Right kidney (tissue), 1 donor: ENCODE measurements at regions not wholly inside any gene's neighbourhood (a gene's known extent, or its start where the extent isn't known, plus 50 kb on each side); places are given as distances from the start of the nearest gene placed in this dataset.
"Not testable (repeated sequence)": the region's sequence is repeated elsewhere in the genome, so short reads cannot be mapped to it uniquely, and the experiment has no call there.

ENCODE experiments used
- DNase-seq: peaks from one replicate; pipeline ENCODE4 v3.0.0-alpha.2; 2016

DNA sequence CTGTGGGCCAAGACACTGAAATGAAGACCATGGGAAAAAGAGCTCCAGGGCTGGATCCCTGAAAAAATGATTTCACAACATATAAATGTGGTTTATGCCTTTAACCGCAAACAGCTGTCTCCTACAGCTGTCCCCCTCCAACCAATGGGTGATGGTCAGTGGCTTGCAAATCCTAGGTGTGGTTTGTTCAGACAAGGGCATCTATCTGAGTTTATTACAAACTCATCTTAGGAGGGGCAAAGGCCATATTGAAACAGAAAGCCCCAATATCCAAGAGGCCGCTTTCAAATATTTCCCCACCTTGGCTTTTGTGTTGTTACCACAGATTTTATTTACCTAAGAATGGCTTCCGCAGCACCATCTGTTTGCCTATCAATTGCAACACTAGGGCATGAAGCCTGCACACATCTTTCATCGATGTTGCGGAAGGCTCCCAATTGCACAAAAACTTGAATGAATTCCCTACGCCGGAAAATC, 503.6 kb upstream of the AMELY start:
- no peak for DNase-seq

DNA sequence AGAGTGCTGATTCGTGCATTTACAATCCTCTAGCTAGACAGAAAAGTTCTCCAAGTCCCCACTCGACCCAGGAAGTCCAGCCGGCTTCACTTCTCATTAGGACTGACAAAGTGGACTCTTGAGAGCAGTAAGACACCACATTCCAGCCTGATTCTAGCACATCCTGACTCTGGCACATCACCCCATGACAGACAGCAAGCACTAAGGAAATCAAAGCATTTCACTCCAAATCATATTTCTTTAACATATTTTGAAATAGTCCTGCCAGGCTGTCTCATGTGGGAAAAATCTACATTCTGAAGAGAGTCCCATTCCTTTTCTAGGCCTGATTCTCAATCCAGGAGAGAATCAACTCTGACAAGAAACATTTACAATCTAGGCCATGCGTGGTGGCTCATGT, 478.5 kb upstream of the AMELY start:
- DNase-seq, result no peak

DNA sequence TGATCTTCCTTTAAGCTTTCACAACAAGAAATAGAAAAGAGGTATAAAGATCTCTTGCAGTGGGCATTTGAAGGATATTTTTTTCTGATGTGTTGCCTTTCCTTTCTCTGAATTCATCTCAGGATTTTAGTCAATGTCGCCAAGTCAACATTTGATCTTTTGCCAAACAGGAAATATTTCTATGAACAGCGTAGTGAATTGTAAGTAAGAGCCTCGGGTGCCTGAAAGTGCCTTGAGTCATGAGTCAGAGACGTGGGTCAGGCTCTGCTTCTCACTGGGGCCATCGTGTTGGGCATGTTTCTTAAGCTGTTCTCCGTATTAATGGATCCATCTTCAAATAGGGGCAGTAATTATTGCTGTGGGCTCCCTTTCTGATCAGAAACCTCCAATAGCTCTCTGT, 471.4 kb upstream of the AMELY start:
- DNase-seq, result no peak

DNA sequence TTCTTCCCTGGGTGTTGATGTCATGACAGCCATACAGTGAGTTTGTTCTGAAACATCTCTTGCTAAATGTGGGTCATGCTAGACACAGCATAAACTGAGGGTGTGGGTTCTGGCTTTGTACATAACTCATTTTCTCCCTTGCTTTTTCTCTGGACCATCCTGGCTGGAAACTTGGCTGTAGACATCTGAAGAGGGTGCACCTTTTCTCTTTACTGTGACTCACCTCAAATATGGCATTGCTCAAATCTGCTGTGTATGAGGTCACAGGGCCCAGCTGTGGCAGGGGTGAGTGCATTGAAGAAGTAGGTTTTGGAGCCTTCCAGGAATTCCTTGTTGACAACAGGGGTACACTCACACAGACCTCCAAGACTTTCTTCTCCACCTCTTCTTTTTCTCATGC, 465.5 kb upstream of the AMELY start:
- DNase-seq, result no peak

DNA sequence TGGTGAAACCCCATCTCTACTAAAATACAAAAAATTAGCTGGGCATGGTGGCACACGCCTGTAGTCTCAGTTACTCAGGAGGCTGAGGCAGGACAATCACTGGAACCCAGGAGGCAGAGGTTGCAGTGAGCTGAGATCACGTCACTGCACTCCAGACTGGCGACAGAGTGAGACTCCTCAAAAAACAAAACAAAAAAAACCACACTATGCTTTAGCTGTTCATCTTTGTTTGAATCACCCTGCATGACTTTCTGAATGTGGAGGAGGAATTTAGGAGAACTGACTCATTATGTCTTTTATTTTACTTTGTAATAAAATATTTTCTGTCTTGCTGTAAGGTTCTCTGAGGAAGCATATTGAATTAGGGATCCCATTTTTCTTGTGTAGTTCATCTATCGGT, 462.9 kb upstream of the AMELY start:
- DNase-seq, result not testable (repeated sequence)

DNA sequence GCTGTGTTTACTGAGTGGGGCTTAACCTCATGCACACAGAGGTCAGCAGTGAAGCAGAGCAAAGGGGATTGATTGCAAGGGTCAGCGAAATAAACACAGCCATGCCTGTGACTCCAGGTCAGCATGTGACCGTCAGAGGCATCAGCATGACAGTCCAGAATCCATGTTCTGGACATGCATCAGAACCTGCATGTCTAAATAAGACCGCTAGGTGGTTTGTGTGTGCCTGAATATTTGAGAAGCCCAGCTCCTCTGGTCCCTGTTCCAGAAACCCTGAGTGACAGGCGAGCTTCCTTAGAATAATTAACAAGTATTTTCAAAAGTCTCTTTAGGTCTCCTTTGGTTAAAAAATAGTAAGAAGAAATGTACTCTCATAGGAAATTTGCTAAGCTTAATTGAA, 460.4 kb upstream of the AMELY start:
- not testable (repeated sequence) for DNase-seq

DNA sequence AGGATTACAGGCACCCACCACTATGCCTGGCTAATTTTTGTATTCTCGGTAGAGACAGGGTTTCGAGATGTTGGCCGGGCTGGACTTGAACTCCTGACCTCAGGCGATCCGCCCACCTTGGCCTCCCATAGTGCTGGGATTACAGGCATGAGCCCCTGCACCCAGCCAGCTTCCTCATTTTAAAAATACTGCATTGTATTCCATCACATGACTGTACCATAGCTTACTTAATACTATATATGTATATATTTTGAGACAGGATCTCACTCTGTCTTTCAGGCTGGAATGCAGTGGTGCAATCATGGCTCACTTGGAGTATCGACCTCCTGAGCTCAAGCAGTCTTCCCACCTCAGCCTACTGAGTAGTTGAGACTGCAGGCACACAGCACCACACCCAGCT, 459.5 kb upstream of the AMELY start:
- DNase-seq, result not testable (repeated sequence)

DNA sequence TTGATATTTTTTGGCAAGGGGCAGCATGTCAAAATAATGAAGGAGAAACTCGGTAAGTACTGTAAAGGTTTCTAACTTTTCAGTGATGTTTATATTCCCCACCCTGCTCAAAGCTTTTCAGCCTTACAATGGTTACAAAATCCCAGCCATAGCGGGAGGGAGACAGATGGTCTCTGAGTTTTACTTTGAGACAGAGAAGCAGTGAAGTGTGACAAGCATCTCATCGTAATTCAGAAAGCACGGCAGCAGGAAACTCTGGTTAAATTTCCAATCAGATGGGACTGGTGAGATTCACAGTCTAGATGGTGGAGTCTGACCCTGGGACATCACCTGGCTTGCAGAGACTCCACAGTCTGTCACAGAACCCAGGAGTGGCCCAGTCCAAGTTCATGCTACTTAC, 448.0 kb upstream of the AMELY start:
- no peak for DNase-seq

DNA sequence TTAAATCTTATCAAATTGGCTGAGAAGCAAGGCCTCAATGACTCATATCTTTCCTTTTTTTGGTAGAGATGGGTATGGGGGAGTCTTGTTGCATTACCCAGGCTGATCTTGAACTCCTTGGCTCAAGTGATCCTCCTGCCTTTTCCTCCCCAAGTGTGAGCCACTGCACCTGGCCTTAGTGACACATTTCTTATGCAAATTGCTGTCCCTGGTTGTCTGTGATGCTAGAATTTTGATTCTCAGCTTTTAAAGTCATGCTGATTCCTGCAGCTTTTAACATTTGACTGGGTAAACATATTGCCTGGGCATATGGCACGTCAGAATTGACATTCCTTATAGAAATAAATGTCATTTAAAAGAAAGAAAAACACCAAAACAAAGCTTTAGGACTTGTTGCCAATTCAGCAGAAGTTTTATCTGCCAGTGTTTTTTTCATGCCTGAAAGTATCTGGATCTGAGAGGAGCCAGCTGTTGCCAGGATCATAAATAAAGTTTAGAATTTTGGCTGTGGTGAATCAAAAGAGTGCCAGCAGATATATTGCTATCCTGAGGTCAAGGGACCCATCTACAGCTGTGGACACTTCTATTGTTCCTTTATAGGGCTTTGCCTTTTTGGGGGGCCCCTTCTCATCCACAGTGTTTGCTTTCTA, 446.7 kb upstream of the AMELY start:
- DNase-seq, result no peak

DNA sequence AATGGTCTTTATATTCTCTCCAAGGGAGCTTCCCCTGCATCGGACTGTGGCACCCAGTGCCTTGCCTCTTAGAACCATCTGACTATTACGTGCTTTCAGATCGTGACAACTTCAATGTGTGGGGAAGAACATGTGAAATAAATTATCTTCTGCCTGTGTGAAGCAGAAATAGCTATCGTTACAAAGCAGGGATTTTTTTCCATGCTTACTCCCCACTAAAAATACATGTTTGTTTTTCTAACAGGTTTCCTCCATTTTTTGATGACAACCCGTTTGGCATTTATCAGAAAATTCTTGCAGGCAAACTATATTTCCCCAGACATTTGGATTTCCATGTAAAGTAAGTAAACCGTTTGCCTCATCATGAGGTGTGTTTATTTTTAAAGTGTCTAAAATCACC, 444.3 kb upstream of the AMELY start:
- DNase-seq, result not testable (repeated sequence)

DNA sequence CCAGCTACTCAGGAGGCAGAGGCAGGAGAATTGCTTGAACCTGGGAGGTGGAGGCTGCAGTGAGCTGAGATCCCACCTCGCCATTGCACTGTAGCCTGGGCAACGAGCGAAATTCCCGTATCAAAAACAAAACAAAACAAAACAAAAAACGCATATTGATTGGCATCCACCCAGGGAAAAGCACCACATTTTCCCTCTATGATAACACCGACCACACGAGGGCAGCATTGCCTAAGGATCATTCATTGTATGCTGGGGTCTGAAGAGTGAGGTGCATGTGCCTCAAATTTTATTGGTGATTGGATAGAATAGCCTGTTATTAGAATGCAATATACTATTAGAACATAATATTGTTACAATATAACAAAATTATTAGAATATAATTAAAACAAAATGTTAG, 433.1 kb upstream of the AMELY start:
- DNase-seq, result peak; percentile 13

DNA sequence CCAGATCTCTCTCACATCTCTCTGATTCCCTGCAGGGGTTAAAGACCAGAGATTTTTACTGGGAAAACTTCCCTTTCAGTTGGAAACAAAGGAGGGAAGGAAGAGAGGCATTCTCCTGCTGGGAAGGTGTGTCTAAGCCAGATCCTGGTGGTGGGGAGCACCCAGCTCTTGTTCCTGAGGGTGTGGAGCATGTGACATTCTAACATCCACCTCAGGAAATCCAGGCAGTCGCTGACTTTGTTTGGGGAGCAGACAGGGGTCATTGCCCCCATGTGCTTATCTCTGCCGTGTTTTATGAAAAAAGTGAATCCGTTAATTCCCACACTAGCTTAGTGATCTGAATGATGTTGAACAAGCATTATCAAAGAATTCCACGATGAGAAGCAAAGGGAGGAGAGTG, 431.7 kb upstream of the AMELY start:
- no peak for DNase-seq

DNA sequence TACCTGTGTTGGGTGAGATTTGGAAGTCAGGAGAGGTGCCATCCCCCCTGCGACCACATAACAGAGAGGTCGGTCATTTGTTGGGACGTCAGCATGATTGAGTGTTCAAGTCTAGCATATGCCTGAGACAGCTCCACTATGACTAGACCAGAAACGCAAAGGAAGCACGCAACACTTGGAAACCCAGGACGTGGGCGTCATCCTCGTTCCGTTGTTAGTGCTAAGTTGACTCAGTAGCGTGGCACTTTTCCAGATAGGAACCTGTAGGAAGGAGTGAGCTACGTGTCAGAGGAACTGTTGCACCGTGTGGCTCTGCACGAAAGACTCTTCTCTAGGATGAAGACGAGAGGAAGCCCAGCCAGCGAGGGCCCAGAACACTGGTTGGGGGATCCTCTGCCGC, 431.2 kb upstream of the AMELY start:
- not testable (repeated sequence) for DNase-seq

DNA sequence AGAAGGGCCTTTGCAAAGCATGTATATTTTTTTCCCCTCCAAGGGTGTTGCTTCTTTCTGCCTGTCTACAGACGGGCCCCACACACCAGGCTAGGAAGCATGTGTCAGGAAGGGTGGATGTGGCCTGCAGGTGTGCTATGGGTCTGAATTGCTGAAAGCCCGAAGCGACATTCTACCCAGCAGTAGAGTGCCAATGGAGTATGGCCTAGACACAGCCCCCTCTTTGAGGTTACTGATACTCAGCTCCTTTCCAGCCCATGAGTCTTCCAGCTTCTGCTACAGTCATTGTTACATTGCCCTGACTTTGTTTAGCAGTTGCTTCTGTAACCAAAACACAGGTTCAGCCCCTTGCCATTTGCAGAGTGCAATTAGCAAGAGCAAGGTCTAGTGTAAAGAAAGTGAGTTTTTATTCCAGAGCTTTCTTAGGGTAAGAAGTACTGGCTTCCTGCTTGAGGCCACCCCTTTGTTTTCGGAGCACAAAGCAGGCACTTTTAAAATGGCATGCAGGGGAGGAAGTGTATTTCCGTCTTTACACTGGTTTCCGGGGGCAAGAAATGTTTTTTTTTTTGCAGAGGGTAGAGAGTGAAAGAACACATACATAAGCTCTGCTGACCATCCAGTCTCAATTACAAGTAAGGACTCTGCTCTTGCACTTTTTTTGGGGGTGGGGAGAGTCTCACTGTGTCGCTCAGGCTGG, 428.0 kb upstream of the AMELY start:
- no peak for DNase-seq

DNA sequence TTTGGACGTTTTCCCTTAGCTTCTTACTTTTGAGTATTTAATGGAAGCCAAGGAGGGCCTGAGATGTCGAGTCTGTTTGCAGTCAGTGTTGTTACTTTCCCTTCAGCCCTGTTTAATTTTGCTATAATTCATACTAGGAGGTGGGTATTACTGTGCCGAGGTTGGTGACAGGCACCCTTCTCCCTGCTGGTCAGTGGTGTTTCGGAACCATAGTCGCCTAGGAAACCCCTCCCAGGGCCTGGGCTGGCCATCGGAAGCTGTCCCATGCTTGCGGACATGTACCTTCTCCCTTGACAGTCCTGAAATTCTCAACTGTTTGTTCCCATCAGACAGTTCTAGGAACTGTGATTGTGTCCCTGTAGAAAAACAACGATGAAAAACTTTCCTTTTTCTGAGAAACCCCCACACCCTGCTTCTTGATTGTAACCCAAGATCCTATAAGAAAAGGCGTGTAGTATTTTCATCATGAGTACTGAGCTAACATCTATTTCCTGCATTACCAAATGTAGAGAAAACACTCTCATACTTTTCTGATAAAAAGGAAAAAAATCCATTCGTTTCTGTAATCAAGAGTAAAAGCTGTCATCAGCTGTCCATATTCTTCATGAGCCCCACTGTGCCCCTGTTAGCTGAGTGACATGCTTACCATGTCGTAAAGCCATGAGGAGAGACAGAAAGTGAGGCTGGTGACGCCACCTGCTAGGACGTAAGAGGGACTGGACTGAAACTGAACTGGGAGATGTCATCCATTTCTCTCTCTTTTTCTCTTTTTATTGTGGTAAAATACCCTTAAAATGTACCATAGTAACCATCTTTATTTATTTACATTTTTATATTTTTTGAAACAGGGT, 424.7 kb upstream of the AMELY start:
- no peak for DNase-seq

DNA sequence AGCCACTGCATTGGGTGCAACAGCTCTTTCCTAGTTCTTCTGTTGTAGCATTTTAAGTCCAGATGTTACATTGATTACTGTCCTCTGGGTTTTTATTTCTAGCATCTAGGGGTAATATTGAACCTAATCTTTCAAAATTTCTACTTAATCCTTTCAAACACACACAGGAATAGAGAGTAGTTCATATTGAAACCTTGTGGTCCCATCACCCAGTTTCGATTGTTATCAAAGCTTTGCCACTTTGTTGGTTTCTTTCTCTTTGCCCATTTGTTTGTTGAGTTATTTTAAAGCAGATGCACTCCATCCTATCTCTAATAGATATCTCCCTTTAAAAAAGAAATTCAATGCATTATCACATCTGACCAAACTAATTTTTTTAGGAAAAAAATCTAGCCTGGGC, 422.9 kb upstream of the AMELY start:
- DNase-seq, result no peak

DNA sequence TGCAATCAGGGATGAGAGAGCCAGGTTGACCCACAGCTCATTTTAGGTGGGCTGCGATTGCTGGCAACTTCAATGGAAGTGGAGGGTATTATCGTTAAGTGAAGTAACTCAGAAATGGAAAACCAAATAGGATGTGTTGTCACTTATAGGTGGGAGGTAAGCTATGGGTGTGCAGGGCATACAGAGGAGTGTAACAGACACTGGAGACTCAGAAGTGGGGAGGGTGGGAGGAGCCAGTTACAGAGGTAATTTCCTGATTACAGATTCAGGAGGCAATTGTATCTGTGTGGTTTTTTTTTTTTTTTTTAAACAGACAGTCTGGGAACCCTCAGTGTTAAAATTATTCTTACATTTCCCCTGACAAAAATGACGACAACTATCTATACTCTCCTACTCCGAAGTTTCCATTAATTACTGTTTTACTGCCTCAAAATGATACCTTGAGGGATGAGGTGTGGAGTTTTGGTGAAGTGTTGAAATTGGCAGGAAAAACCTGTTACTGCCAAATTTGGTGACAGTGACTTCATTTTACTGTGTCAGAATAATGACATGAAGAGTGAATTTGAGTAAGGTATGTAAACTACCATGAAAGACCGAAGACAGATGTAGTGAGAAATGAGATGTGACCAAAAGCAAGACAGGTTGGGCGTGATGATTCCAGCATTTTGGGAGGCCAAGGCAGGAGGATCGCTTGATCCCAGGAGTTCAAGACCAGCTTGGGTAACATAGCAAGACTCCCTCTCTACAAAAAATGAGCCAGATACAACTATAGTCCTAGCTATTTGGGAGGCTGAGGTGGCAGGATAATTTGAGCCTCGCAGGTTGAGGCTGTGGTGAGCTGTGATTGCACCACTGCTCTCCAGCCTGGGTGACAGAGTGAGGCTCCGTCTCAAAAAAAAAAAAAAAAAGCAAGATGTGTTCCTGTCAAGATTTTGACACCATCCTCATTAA, 415.0 kb upstream of the AMELY start:
- DNase-seq, result no peak

DNA sequence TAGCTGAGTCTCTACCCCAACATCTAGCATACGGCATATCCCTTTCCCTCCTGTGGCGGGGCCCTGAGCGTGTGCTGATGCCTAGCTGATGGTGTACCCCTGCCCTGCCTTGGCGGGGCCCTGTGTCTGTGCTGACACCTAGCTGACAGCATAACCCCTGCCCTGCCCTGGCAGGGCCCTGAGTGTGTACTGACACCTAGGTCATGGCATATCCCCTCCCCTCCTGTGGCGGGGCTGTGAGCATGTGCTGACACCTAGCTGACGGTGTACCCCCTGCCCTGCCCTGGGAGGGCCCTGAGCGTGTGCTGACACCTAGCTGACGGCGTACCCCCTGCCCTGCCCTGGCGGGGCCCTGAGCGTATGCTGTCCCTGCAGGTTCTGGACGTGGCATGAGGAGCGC, 414.0 kb upstream of the AMELY start:
- no peak for DNase-seq

DNA sequence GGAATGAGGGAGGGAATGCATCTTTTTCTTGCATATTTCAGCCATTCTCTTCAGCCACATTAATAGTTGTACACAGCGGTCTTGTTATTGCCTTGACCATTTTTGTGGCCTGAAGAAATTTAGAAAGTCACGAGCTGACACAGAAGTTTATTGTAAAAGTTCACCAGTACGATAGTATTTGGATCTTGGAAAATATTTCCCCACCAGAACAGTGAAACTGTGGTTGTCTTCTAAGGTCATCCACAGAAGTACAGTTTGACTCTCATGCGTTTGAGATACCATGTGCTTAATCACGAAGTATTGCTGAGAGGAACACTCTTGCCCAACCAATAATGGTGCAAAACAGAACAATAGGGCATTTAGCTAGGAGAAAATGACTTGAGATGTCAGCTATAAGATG, 409.2 kb upstream of the AMELY start:
- no peak for DNase-seq

DNA sequence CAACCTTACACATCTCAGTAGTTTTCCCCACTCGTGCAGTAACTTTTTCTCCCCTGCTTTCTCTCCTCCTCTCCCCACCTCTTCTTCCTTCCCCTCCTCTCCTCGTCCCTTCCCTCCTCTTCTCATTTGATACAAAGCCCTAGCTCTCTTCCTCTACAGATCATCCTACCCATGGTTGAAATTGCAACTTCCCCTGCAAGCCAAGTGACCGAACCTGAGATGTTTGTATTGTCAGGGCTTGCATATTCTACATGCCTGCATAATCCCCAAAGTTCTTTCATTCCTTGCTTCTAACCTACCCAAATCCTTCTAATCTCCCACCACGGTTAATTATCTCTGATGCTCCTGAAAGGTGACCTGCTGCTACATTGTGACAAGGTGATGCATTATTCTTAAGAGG, 408.6 kb upstream of the AMELY start:
- not testable (repeated sequence) for DNase-seq

DNA sequence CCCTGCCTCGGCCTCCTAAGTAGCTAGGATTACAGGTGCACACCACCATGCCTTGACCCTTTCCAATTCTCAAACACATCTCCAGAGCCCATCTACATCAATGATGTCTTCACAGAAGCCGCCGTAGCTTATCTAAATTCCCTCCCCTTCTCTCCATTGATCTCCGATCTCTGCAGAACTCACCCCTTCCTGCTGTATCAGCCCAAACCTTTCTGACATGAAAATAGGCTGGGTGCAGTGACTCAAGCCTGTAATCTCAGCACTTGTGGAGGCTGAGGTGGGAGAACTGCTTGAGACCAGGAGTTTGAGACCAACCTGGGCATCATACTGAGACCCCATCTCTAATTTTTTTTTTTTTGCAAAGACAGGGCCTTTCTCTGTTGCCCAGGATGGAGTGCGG, 406.6 kb upstream of the AMELY start:
- DNase-seq, result no peak

DNA sequence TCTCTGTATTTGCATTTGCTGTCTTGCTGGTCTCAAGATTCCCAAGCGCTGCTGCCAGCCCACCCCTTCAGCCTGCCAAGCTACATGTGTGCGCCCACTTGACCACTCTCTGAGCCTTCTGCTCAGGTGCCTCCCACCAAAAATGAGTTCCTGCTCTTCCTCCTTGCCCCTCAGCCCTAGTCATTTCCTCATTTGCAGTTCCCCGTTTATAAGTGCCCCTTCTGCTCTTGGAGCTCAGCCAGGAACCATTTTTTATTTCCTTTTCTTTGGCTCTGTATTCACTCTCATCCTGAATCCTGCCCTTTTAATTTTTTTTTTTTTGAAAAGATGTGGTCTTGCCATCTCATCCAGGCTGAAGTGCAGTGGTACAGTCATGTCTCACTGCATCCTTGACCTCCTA, 406.0 kb upstream of the AMELY start:
- no peak for DNase-seq
